Stimulated activated CD4-positive, alpha-beta T cell treated with anti-CD3 and anti-CD28 coated beads, Interleukin-12 subunit alpha, Interleukin-12 subunit beta, amount 100 ng/mL, for 48 hours (primary cell): ENCODE measurements at regions not wholly inside any gene's neighbourhood (a gene's known extent, or its start where the extent isn't known, plus 50 kb on each side); places are given as distances from the start of the nearest gene placed in this dataset.

ENCODE experiments used
- DNase-seq, 3 donors: peaks; one replicate each; pipeline ENCODE4 v3.0.0-alpha.2; 2020; ENCODE audit warnings: low read depth in 2 of 3, low spot score in 1 of 3

- DNase-seq = no peak
Measured at GRCh38 chr5:96037128-96037527, 75.5 kb upstream of the ELL2 start.

- no peak for DNase-seq
Measured at GRCh38 chr5:96036301-96036700, 74.7 kb upstream of the ELL2 start.

GRCh38 chr5:96035796-96036195, 74.1 kb upstream of the ELL2 start:
- no peak for DNase-seq

- no peak for DNase-seq
Measured at GRCh38 chr5:96033116-96033515, 71.5 kb upstream of the ELL2 start.

- no peak for DNase-seq
Measured at GRCh38 chr5:96031811-96032261, 70.2 kb upstream of the ELL2 start.

GRCh38 chr5:96031180-96031579, 69.5 kb upstream of the ELL2 start:
- DNase-seq = no peak

- no peak for DNase-seq
Measured at GRCh38 chr5:96026406-96027041, 64.9 kb upstream of the ELL2 start.

- no peak for DNase-seq
Measured at GRCh38 chr5:96024683-96025475, 63.2 kb upstream of the ELL2 start.

GRCh38 chr5:96023518-96023917, 61.9 kb upstream of the ELL2 start:
- no peak for DNase-seq

- DNase-seq = no peak
Measured at GRCh38 chr5:96022971-96023370, 61.3 kb upstream of the ELL2 start.

GRCh38 chr5:96017951-96018350, 56.3 kb upstream of the ELL2 start:
- DNase-seq = no peak

- DNase-seq = no peak
Measured at GRCh38 chr5:96016216-96016615, 54.6 kb upstream of the ELL2 start.

GRCh38 chr5:96015709-96016108, 54.1 kb upstream of the ELL2 start:
- DNase-seq = no peak

- no peak for DNase-seq
Measured at GRCh38 chr5:96014395-96014794, 52.7 kb upstream of the ELL2 start.

- DNase-seq = no peak
Measured at GRCh38 chr5:96013254-96013653, 51.6 kb upstream of the ELL2 start.

GRCh38 chr5:96012399-96012798, 50.7 kb upstream of the ELL2 start:
- no peak for DNase-seq
